ENCODE measurements at regions not wholly inside any gene's neighbourhood (a gene's known extent, or its start where the extent isn't known, plus 50 kb on each side); places are given as distances from the start of the nearest gene placed in this dataset.

DNA sequence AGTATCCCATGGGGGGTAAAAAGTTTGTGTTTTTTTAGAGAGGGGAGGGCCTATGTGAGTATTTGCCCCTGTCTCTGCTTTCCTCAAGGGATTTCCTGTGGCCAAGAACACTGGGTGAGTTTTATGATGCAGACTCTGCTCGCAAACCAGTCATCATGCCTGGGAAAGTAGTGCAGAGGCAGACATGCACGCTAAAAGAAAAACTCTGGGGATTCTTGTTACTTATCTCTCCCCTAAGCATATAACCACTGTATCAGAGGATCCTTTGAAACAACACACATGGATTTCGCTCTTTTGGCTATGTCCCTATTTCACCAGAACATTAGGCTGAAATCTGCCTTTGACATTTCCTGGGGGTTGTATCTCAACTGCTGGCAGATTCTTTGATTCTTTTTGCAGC lies 1845.8 kb upstream of the SEL1L start:
- no peak for TF ChIP-seq CEBPB (IDR thresholded peaks at IDR 0.05)
- TF ChIP-seq, protein P1, sequence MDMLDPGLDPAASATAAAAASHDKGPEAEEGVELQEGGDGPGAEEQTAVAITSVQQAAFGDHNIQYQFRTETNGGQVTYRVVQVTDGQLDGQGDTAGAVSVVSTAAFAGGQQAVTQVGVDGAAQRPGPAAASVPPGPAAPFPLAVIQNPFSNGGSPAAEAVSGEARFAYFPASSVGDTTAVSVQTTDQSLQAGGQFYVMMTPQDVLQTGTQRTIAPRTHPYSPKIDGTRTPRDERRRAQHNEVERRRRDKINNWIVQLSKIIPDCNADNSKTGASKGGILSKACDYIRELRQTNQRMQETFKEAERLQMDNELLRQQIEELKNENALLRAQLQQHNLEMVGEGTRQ (IDR thresholded peaks at IDR 0.05) = no peak
